SHP77 (cell line): ENCODE measurements at regions not wholly inside any gene's neighbourhood (a gene's known extent, or its start where the extent isn't known, plus 50 kb on each side); places are given as distances from the start of the nearest gene placed in this dataset.
"Not testable (repeated sequence)": the region's sequence is repeated elsewhere in the genome, so short reads cannot be mapped to it uniquely, and the experiment has no call there.

Source experiments
- DNase-seq, 2 experiments: peaks; one replicate each; lab custom pipeline; 2025; lab: John Stamatoyannopoulos, UW

- DNase-seq: no peak
Observed at GRCh38 chrX:110965409-110966090, 130.4 kb upstream of the PAK3 start.

DNA sequence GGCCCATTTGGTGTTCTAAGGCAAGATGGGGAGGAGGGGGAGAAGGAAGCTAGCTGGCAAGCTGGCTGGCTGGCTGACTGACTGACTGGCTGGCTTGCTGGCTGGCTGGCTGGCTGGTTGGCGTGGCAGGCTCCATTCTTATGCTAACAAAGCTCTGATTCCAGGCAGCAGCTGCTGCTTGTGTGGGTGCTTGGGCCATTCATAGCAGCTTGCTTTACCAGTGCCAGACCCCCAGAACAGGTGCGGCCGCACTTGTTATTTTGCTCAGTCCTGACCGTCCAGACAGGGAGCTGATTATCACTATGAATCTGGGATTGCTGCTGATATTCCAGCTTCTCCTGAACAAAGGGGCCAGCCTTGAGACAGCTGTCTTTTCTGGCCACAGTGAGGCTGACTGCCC lies 131.2 kb upstream of the PAK3 start:
- DNase-seq: peak; percentile 13 to 63

DNA sequence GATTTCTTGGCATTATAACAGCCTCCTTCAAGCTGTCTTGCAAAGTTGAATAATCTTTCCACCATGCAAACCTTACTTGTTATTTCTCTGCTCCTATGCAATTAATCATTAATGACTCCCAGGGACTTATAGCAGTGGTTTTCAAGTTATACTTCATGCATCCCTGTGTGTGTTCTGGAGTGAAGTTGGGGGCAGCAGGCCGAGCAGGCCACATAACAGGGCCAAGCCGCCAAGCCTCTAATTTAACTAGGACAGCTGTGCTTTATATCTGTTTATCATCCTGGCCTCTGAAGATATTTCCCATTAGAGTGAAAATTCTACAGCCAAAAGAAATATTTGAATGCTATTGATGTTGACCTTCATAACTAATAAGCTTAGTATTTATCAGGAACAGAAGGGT lies 133.5 kb upstream of the PAK3 start:
- no peak for DNase-seq

GRCh38 chrX:110955706-110956105 lies 140.3 kb upstream of the PAK3 start:
- no peak for DNase-seq

- no peak for DNase-seq
Observed at GRCh38 chrX:110954428-110955100, 141.4 kb upstream of the PAK3 start.

DNA sequence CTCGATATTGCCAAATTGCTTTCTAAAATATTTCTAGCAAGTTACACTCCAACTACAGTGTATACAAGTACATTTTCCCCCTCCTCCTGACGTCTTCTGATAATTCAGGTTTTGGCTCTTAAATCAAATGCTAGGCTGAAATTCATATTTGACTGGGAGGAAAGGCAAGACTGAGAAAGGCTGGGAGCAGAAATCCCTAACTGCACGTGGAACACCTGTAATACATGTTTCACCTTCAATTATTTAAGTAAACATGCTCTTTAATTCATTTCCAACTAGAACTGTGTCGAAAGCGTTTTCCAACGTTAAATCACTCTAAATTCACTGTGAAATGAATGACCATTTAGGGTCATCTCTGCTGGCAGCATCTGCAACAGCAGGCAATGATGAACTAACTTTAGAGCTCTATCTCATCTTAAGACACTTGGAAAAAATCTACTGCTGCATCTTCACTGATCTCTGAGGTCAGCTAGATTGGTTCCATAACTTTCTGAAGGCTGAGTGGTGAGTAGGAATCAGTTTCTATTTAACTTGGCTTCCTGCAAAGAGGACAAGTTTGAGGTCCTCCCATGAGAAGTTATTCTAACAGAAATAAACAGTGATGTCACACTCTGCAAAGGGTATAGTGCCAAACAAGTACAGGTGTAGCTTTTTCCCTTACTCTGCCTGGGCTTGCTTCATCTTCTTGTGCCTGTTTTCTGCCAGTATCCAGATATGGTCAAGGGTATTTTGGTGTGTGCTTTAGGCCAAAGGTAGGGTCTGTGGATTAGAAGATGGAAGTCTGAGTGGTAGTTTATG lies 144.3 kb upstream of the PAK3 start:
- DNase-seq: no peak

- no peak for DNase-seq
Observed at GRCh38 chrX:110944751-110945675, 149.4 kb upstream of the CHRDL1 start.

- no peak for DNase-seq
Observed at GRCh38 chrX:110944311-110944750, 148.7 kb upstream of the CHRDL1 start.

DNA sequence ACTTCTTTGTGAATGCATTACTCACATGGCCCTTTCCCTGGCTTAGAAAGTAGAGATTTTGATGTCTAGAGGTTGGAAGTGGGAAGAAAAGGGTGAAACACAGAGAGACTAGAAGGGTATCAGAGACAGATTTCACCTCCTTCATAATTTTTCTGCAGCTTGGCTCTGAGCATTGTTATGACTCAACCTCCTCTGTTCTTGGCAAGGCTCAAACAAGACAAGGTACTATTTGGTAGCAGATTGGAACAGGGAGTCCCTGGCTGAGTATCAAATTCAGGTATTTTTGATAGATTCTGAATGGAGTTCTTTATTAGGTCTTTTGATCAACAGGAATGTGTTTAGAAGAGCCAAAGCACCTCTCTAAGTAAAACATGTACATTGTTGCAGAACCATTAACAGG lies 146.3 kb upstream of the CHRDL1 start:
- DNase-seq: no peak

DNA sequence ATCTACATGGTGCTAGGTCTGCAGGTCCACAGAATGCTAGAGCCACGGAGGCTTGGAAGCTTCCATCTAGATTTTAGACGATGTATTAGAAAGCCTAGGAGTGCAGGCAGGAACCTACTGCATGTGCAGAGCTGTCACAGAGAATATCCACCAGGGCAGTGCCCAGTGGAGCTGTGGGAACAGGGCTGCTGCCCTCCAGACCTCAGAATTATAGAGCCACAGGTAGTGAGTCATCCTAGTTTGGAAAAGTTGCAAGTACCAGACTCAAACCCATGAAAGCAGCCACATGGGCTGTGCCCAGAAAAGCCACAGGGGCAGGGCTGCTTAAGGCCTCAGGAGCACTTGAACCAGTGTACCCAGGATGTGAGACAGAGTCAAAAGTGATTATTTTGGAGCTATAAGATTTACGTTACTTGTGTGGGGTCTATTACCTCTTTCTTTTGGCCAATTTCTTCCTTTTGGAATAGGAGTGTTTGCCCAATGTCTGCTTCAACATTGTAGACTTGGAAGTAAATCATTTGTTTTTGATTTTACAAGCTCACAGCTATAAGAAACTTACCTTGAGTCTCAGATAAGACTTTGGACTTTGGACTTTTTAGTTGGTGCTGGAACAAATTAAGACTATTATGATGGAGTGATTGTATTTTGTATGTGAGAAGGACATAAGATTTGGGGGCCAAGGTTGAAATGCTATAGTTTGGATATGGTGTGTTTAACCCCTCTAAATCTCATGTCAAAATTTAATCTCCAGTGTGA lies 143.5 kb upstream of the CHRDL1 start:
- DNase-seq: no peak

GRCh38 chrX:110924871-110925270 lies 129.3 kb upstream of the CHRDL1 start:
- no peak for DNase-seq

DNA sequence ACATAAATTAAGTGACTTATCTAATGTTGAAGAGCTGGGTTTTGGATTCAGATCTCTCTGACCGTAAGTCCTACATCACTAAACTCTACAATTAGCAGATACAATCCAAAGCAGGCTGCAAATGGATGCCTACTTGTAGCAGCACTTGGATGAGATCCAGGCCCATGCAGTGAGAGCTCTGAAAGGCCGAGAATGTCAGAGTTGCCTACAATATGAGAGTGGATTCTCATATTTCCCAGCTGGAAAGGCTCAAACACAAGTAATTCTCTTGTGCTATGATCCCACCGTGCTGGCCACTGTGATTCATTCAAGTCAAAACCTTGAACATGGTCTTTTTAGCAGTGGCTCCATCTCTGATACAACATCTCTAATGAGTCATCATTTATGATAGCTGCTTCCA lies 125.4 kb upstream of the CHRDL1 start:
- DNase-seq: no peak

- no peak for DNase-seq
Observed at GRCh38 chrX:110915570-110915969, 120.0 kb upstream of the CHRDL1 start.

- no peak for DNase-seq
Observed at GRCh38 chrX:110915111-110915510, 119.5 kb upstream of the CHRDL1 start.

GRCh38 chrX:110914281-110914680 lies 118.7 kb upstream of the CHRDL1 start:
- no peak for DNase-seq

DNA sequence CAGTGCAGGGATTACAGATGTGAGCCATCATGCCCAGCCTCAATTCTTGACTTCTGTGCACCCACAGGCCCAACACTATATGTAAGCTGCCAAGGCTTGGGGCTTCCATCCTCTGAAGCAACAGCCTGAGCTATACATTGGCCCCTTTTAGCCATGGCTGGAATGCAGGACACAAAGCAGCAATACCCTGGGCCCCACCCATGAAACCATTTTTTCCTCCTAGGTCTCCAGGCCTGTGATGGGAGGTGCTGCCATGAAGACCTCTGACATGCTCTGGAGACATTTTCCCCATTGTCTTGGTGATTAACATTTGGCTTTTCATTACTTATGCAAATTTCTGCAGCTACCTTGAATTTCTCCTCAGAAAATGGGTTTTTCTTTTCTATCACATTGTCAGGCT lies 109.1 kb upstream of the CHRDL1 start:
- DNase-seq: not testable (repeated sequence)

DNA sequence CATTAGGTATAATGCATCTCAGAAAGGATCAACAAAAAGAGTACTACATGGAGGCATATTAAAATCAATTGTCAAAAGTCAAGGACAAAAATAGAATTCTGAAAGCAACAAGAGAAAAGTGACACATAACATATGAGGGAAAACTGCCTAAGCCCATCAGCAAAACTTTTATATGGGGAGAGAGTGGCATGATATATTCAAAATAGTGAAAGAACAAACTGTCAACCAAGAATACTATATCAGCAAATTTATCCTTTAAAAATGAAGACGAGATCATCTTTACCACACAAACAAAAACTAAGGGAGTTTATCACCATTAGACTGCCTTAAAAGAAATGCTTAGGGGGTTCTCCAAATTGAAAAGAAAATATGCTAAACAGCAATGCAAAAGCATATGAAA lies 86.4 kb upstream of the CHRDL1 start:
- DNase-seq: no peak

DNA sequence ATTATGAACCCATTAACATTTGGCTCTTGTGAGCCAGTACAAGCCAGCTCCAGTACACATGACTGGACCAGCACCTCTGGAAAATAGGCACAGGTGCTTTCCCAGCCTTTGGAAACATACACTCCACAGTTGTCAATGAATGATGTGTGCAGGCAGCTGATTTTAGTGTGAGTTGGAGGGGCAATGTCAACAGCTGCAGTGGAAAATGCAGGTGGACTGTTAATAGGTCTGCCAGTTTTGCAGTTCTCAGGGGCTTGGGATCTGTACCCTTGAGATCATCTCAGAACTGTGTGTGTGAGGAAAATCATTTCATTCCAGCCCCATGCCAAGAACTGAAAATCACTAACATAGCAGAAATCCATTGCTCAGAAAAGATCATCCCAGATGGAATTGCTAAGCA lies 81.7 kb upstream of the CHRDL1 start:
- DNase-seq: no peak

DNA sequence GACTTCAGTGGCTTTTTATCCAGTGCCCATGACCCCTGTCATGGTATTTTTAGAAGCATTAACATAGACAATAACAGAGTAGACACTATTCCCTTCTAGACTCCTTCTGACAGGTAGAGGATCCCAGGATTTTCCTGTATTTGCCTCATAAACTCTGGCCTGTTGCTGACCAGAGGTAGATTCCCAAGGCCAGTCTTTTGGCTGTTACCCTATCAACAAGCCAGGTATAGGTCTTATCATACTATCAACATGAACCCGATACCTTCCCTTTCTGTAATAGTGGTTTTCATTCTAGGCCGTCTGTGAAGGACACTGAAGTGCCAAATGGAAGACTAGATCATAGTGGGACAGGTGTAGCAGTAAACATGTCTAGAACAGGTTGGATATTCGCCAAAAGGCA lies 76.2 kb upstream of the CHRDL1 start:
- no peak for DNase-seq

DNA sequence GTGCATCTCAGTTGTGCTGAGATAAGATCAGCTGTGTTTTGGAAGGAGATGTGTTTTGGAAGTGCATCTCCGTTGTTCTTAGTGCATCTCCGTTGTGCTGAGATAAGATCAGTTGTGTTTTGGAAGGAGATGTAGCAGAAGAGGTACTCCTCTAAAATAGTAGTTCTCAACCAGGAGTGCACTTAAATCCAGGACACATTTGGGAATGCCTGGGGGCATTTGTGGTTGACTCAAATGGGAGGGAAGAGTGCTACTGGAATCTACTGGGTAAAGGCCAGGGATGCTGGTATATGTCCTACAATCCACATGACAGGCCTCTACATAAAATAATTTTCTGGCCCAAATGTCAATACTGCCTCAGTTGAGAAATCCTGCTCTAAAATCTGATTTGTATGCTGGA lies 70.8 kb upstream of the CHRDL1 start:
- no peak for DNase-seq

GRCh38 chrX:110863883-110864282 lies 68.3 kb upstream of the CHRDL1 start:
- DNase-seq: no peak
